Endothelial cell of umbilical vein (primary cell): ENCODE measurements at regions not wholly inside any gene's neighbourhood (a gene's known extent, or its start where the extent isn't known, plus 50 kb on each side); places are given as distances from the start of the nearest gene placed in this dataset.

Experiments used
- BruUV-seq: library from RNA; stranded (reverse); fragments of 400-500 nt; replicated peaks from 2 replicates; lab custom pipeline; 2021; lab: Mats Ljungman, UMichigan
- CTCF ChIA-PET: fragments of 300-600, 350-600 bp; sonication (Branson Sonifier 250); formaldehyde crosslinking; loops from one replicate; lab custom pipeline; 2021; ENCODE audit warnings: antibody characterized with exemption, inconsistent platforms; lab: Charles Lee
- POLR2A ChIA-PET: fragments of 300-600, 350-600 bp; sonication (Branson Sonifier 250); formaldehyde crosslinking; loops from one replicate; lab custom pipeline; 2021; ENCODE audit warnings: antibody characterized with exemption, inconsistent platforms; lab: Charles Lee
- DNase-seq: peaks from one replicate; pipeline ENCODE4 v3.0.0-alpha.2; 2011; ENCODE audit warnings: low read depth, low spot score
- FAIRE-seq: peaks from 2 replicates; lab custom pipeline; 2011; peaks lifted over from hg19 to GRCh38; lab: Jason Lieb, UNC
- H2AFZ ChIP-seq: 2 replicates; pipeline ENCODE4 v1.6.0; 2012; ENCODE audit warnings: low read depth, low read length, control low read depth, inconsistent platforms
- H3K27ac ChIP-seq: 2 replicates; pipeline ENCODE4 v1.5.1; 2011; ENCODE audit warnings: low read depth, mild to moderate bottlenecking, control low read depth, low read length, moderate library complexity; ENCODE audit not compliant: insufficient read depth
- H3K27me3 ChIP-seq, 2 experiments: 2 replicates each; pipeline versions ENCODE4 v1.6.0 to v1.6.1; 2011; ENCODE audit warnings: low read length in 2 of 2, mixed read lengths in 1 of 2; ENCODE audit not compliant: control insufficient read depth in 2 of 2, insufficient read depth in 2 of 2
- H3K36me3 ChIP-seq, 2 experiments: 2 replicates in 1 of 2; 3 replicates in 1 of 2; pipeline ENCODE4 v1.5.1; 2011; ENCODE audit warnings: low read length in 2 of 2, mild to moderate bottlenecking in 1 of 2, moderate library complexity in 1 of 2; ENCODE audit not compliant: control insufficient read depth in 2 of 2, insufficient read depth in 2 of 2; ENCODE audit errors: extremely low read depth in 1 of 2
- H3K4me1 ChIP-seq: 3 replicates; pipeline ENCODE4 v1.5.1; 2011; ENCODE audit warnings: mild to moderate bottlenecking, low read length; ENCODE audit not compliant: control insufficient read depth, insufficient read depth; ENCODE audit errors: extremely low read depth
- H3K4me2 ChIP-seq: 2 replicates; pipeline ENCODE4 v1.6.1; 2011; ENCODE audit warnings: low read length, control low read depth, mixed read lengths; ENCODE audit not compliant: insufficient read depth
- H3K4me3 ChIP-seq, 3 experiments: fragments of 200-600 bp in 1 of 3; sonication (generic), shearing (Covaris generic) in 1 of 3; replicated peaks in 1 of 3; 2 replicates each; pipeline ENCODE4 v1.5.1; 2011 to 2016; ENCODE audit warnings: control low read depth in 3 of 3, low read length in 3 of 3, mild to moderate bottlenecking in 2 of 3, inconsistent platforms in 1 of 3, low read depth in 1 of 3, moderate library complexity in 1 of 3; ENCODE audit not compliant: insufficient read depth in 1 of 3
- H3K79me2 ChIP-seq: 2 replicates; pipeline ENCODE4 v1.6.0; 2012; ENCODE audit warnings: low read length, inconsistent platforms; ENCODE audit not compliant: control insufficient read depth, insufficient read depth
- H3K9ac ChIP-seq: replicated peaks from 2 replicates; pipeline ENCODE3; 2011; ENCODE audit warnings: low read length, control low read depth; ENCODE audit not compliant: insufficient read depth; ENCODE audit errors: extremely low read depth
- H3K9me1 ChIP-seq: replicated peaks from 3 replicates; pipeline ENCODE4 v1.6.0; 2011; ENCODE audit warnings: mild to moderate bottlenecking, low read length; ENCODE audit not compliant: control insufficient read depth, insufficient read depth; ENCODE audit errors: extremely low read depth
- H3K9me3 ChIP-seq: replicated peaks from 2 replicates; pipeline ENCODE4 v1.5.1; 2012; ENCODE audit warnings: low read length, inconsistent platforms; ENCODE audit not compliant: control insufficient read depth, insufficient read depth
- H4K20me1 ChIP-seq: replicated peaks from 2 replicates; pipeline ENCODE3; 2011; ENCODE audit warnings: mild to moderate bottlenecking, low read length; ENCODE audit not compliant: control insufficient read depth, insufficient read depth; ENCODE audit errors: extremely low read depth
- EZH2 ChIP-seq: IDR thresholded peaks from 2 replicates; pipeline ENCODE4 v1.6.1; 2012; ENCODE audit warnings: borderline replicate concordance, low read depth, mild to moderate bottlenecking, moderate library complexity, low read length, inconsistent platforms; ENCODE audit not compliant: severe bottlenecking
- FOS ChIP-seq: IDR thresholded peaks from 2 replicates; pipeline ENCODE4 v1.6.1; 2011; ENCODE audit warnings: mild to moderate bottlenecking, low read length, moderate library complexity, borderline replicate concordance; ENCODE audit not compliant: insufficient read depth
- GATA2 ChIP-seq: IDR thresholded peaks from 2 replicates; pipeline ENCODE4 v1.7.0; 2011; ENCODE audit warnings: low read depth, mild to moderate bottlenecking, moderate library complexity, mixed read lengths, low read length; ENCODE audit not compliant: insufficient read length, insufficient read depth
- JUN ChIP-seq: IDR thresholded peaks from 2 replicates; pipeline ENCODE4 v1.6.1; 2011; ENCODE audit warnings: borderline replicate concordance, low read depth; ENCODE audit not compliant: insufficient read length, insufficient read depth
- MYC ChIP-seq: IDR thresholded peaks from one replicate; pipeline ENCODE4 v1.6.1; 2011; ENCODE audit warnings: mild to moderate bottlenecking, low read depth, low read length
- POLR2A ChIP-seq: IDR thresholded peaks from 2 replicates; pipeline ENCODE4 v1.6.1; 2012; ENCODE audit warnings: low read depth, mild to moderate bottlenecking, control low read depth, low read length
- POLR2AphosphoS5 ChIP-seq: IDR thresholded peaks from 2 replicates; pipeline ENCODE4 v1.6.1; 2012; ENCODE audit warnings: low read depth, mild to moderate bottlenecking, control low read depth, low read length, moderate library complexity; ENCODE audit not compliant: insufficient read depth
- dilution Hi-C: fragments of 300-500 bp; cut with MboI; formaldehyde crosslinking; loops from one replicate; pipeline ENCODE4 v1.15.0; 2019; ENCODE audit warnings: low sequenced_read_pairs; ENCODE audit not compliant: extremely low pct_ligation_motif_present
- intact Hi-C: fragments of 100-400 bp; cut with micrococcal nuclease; formaldehyde crosslinking; loops from one replicate; pipeline ENCODE4 v1.10.0; 2022
- TF ChIP-seq, protein P1 (sequence below): IDR thresholded peaks from 2 replicates; pipeline ENCODE4 v1.6.1; 2011; ENCODE audit not compliant: insufficient read depth, insufficient read length
- TF ChIP-seq, protein P2 (sequence below), 2 donors: IDR thresholded peaks; 1 replicate in 1 of 2; 2 replicates in 1 of 2; pipeline ENCODE4 v1.5.1; 2011; ENCODE audit warnings: low read length in 2 of 2, mild to moderate bottlenecking in 2 of 2, moderate library complexity in 2 of 2, control low read depth in 1 of 2, inconsistent platforms in 1 of 2, low read depth in 1 of 2; ENCODE audit not compliant: insufficient read depth in 1 of 2; ENCODE audit errors: extremely low read depth in 1 of 2

DNA sequence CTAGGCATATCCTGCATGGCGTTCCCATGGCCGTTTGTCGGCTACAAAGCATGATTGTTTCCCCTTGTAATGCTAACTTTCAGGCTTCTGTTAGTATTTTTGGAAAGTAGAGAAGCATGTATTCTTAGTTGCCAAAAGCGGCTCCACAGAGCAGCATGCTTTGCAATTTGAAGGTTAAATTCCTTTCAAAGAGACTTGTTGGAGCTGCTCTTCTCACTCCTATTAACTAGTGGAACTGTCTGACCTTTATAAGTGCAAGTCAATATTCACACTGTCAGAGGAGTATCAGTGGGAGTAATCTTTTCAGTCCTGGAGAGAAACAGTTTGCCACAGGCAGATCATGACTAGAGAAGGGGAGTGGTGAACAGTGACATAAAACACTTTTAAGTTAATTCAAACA, 656.1 kb upstream of the NOVA1 start:
- Histone ChIP-seq H3K9me3 (no peaks in the 10 kb centered on the region), H3K4me1 (no peaks in the 10 kb centered on the region), H4K20me1 (no peaks in the 10 kb centered on the region), H3K36me3 (no peaks in the 10 kb centered on the region), H3K4me3 (no peak overlapping the region), H3K4me2 (no peak overlapping the region), H3K27me3 (no peaks in the 10 kb centered on the region), H2AFZ (no peak overlapping the region), H3K79me2 (no peaks in the 10 kb centered on the region), H3K9ac (no peak overlapping the region), H3K9me1 (no peaks in the 10 kb centered on the region), H3K27ac (no peak overlapping the region)
- CTCF ChIA-PET: no interaction called here
- TF ChIP-seq POLR2A: no peak
- TF ChIP-seq JUN: no peak
- no peak for TF ChIP-seq GATA2
- TF ChIP-seq, protein P1, sequence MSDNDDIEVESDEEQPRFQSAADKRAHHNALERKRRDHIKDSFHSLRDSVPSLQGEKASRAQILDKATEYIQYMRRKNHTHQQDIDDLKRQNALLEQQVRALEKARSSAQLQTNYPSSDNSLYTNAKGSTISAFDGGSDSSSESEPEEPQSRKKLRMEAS: no peak
- TF ChIP-seq POLR2AphosphoS5: no peak
- no peak for TF ChIP-seq FOS
- TF ChIP-seq, protein P2, sequence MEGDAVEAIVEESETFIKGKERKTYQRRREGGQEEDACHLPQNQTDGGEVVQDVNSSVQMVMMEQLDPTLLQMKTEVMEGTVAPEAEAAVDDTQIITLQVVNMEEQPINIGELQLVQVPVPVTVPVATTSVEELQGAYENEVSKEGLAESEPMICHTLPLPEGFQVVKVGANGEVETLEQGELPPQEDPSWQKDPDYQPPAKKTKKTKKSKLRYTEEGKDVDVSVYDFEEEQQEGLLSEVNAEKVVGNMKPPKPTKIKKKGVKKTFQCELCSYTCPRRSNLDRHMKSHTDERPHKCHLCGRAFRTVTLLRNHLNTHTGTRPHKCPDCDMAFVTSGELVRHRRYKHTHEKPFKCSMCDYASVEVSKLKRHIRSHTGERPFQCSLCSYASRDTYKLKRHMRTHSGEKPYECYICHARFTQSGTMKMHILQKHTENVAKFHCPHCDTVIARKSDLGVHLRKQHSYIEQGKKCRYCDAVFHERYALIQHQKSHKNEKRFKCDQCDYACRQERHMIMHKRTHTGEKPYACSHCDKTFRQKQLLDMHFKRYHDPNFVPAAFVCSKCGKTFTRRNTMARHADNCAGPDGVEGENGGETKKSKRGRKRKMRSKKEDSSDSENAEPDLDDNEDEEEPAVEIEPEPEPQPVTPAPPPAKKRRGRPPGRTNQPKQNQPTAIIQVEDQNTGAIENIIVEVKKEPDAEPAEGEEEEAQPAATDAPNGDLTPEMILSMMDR (IDR thresholded peaks at IDR 0.05; ENCODE audit: extremely low read depth in 1 of 2, insufficient read depth in 1 of 2, low read depth in 1 of 2, low read length in 2 of 2): no peak
- TF ChIP-seq EZH2: no peak
- TF ChIP-seq MYC: no peak
- FAIRE-seq (no peak), DNase-seq (no peak)
- BruUV-seq: no TSS peak
- intact Hi-C loops: no loop called here
- dilution Hi-C loops: no loop called here
- POLR2A ChIA-PET: no interaction called here
